ENCODE measurements at regions not wholly inside any gene's neighbourhood (a gene's known extent, or its start where the extent isn't known, plus 50 kb on each side); places are given as distances from the start of the nearest gene placed in this dataset.

GRCh38 chr5:74332006-74332405 is 308.5 kb downstream of the ENC1 start:
- no peaks in the 10 kb centered on the region for H3K4me1 ChIP-seq (ENCODE audit: control insufficient read depth, insufficient read depth, low read length)
- H3K36me3 ChIP-seq (ENCODE audit: control insufficient read depth, insufficient read depth, low read length), result no peaks in the 10 kb centered on the region
- no peak overlapping the region for H3K9ac ChIP-seq (ENCODE audit: low read length)
- no peaks in the 10 kb centered on the region for H3K27me3 ChIP-seq (ENCODE audit: control insufficient read depth, insufficient read depth, low read length)
- H3K27ac ChIP-seq (ENCODE audit: low read depth, low read length), result no peak overlapping the region
- H3K4me3 ChIP-seq (ENCODE audit: low read length), result no peak overlapping the region

DNA sequence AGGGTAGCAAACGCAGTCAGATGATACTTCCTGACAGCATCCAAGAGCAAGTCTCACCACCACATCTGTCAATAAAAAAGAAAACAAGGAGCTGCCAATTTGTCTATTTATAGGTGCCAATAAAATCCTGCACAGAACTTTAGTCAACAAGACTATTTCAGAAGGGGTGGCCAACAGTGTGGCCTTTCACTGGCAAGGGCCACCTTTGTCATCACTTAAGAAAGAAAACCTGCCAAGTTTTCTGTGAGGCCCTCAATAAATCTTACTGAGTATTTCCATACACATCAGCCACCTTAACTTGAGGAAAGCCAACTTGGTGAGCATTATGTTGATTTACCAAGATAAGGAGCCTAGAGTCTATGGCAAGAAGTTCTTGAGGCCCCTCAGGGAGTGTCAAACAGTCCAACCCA is 312.3 kb downstream of the ENC1 start:
- H3K36me3 ChIP-seq (ENCODE audit: control insufficient read depth, insufficient read depth, low read length), result no peaks in the 10 kb centered on the region
- H3K4me1 ChIP-seq (ENCODE audit: control insufficient read depth, insufficient read depth, low read length), result no peaks in the 10 kb centered on the region
- no peak overlapping the region for H3K27ac ChIP-seq (ENCODE audit: low read depth, low read length)
- no peaks in the 10 kb centered on the region for H3K27me3 ChIP-seq (ENCODE audit: control insufficient read depth, insufficient read depth, low read length)
- H3K4me3 ChIP-seq (ENCODE audit: low read length), result no peak overlapping the region
- no peak overlapping the region for H3K9ac ChIP-seq (ENCODE audit: low read length)

DNA sequence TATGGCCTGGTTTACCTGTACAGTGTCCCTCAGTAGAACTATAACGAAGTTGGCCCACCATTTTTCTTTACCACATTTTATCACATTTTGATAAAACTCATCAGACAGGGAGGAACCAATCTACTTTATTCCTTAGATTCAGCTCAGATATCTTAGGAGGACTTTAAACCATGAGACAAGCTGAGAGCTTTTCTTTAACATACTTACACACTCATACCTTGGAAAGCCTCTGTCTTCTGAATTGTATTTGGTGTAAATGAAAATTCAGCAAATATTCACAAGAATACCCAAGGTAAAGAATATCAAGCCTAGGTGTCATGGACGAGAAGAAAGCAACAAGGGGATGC is 313.2 kb downstream of the ENC1 start:
- Histone ChIP-seq H3K9ac (ENCODE audit: low read length) (no peak overlapping the region), H3K4me3 (ENCODE audit: low read length) (no peak overlapping the region), H3K4me1 (ENCODE audit: control insufficient read depth, insufficient read depth, low read length) (no peaks in the 10 kb centered on the region), H3K27me3 (ENCODE audit: control insufficient read depth, insufficient read depth, low read length) (no peaks in the 10 kb centered on the region), H3K36me3 (ENCODE audit: control insufficient read depth, insufficient read depth, low read length) (no peaks in the 10 kb centered on the region), H3K27ac (ENCODE audit: low read depth, low read length) (no peak overlapping the region)

DNA sequence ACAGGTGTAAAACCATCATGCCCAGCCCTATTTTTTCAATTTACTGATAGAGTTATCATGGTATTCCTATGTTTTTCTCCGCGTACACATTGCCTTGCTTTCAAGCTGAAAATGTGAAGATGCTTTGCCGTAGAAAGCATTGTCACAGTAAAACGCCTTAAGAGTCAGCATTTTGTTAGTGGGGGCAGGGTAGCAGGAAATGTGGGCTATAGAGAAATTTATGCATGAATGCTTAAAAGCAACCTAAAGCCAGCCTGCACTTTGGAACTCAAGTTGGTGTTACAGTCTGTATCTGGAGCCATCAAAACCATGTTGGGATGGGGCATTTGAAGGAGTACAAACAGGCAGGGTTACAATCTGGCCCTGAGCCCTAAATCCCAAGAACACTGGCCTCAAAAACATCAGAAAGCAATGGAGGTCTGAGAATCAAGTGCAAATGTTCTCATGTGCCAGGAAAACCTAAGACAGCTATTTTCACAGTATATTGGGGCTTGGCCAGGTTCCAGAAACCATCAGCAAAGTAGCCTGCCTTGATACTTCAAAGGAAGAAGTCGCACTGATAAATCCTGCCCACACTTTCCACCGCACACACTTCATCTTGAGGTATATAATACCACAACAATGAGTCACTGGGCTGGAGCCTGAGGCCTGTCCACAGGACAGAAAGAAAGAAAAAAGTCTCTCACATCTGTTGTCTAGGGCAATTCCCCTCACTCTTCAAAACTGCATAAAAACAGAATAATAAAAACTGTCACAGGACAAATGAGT is 313.8 kb downstream of the ENC1 start:
- H3K9ac ChIP-seq (ENCODE audit: low read length), result no peak overlapping the region

DNA sequence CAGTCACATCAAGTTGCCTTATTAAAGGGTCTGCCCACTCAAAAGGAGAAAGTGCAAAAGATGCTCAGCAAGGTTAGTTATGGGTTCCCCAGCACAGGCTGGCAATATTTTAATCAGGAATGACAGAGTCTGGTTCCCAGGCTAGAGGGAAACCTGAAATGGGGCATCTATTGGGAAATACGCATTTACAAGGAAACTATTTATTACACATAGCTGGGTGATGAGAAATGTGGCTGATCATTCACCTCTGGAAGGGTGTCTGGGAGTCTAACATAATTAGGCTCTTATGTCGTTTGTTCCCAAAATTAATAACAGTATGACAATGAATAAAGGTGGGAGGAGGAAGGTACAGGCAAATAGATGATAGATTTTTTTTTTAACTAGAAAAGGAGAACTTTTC is 314.7 kb downstream of the ENC1 start:
- no peak overlapping the region for H3K27ac ChIP-seq (ENCODE audit: low read depth, low read length)
- H3K4me3 ChIP-seq (ENCODE audit: low read length), result no peak overlapping the region
- H3K9ac ChIP-seq (ENCODE audit: low read length), result no peak overlapping the region
- H3K36me3 ChIP-seq (ENCODE audit: control insufficient read depth, insufficient read depth, low read length), result no peaks in the 10 kb centered on the region
- H3K4me1 ChIP-seq (ENCODE audit: control insufficient read depth, insufficient read depth, low read length), result no peaks in the 10 kb centered on the region
- H3K27me3 ChIP-seq (ENCODE audit: control insufficient read depth, insufficient read depth, low read length), result no peaks in the 10 kb centered on the region

More for the DNA sequence above, 313.8 kb downstream of the ENC1 start:
- H3K4me3 ChIP-seq (ENCODE audit: low read length), result no peak overlapping the region
- no peaks in the 10 kb centered on the region for H3K27me3 ChIP-seq (ENCODE audit: control insufficient read depth, insufficient read depth, low read length)
- H3K4me1 ChIP-seq (ENCODE audit: control insufficient read depth, insufficient read depth, low read length), result no peaks in the 10 kb centered on the region
- H3K36me3 ChIP-seq (ENCODE audit: control insufficient read depth, insufficient read depth, low read length), result no peaks in the 10 kb centered on the region
- no peak overlapping the region for H3K27ac ChIP-seq (ENCODE audit: low read depth, low read length)

DNA sequence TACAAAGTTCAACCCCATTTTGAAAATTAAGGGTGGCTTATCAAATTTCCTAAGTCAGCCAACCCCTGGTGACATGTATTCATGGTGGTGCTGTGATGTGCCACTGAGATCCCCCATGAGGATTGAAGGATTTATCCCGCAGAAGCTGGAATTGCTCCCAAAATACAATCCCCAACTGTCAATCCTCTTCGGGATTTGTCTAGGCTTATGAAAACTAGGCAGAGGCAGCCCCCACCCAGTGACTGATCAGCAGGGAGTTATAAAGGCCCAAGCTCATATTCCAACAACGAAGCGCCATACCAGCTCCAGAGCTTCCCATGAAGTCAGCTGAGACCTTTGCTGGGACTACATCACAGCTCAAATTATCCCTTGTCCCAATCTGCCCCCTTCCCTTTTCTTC is 316.0 kb downstream of the ENC1 start:
- H3K9ac ChIP-seq (ENCODE audit: low read length), result no peak overlapping the region
- no peak overlapping the region for H3K4me3 ChIP-seq (ENCODE audit: low read length)
- no peaks in the 10 kb centered on the region for H3K36me3 ChIP-seq (ENCODE audit: control insufficient read depth, insufficient read depth, low read length)
- no peaks in the 10 kb centered on the region for H3K27me3 ChIP-seq (ENCODE audit: control insufficient read depth, insufficient read depth, low read length)
- H3K4me1 ChIP-seq (ENCODE audit: control insufficient read depth, insufficient read depth, low read length), result no peaks in the 10 kb centered on the region
- H3K27ac ChIP-seq (ENCODE audit: low read depth, low read length), result no peak overlapping the region

DNA sequence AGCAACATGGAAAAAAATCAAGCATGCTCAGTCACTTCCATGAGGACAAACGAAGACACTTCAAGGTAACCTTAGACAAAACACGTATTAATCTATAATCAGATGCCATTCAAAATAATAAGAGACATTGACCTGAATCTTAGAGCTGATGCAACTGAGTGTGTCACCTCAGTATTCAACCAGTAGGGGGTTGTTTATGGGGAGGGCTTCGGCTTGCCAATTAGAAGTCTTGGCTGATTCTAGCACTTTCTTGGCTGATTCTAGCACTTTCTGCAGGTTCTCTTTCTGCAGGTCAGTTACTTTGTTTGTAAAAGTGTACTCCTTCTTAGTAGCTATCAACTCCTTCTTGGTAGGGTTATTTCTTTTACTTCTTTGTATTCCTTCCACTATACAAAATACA is 317.6 kb downstream of the ENC1 start:
- H3K27ac ChIP-seq (ENCODE audit: low read depth, low read length), result no peak overlapping the region
- no peaks in the 10 kb centered on the region for H3K27me3 ChIP-seq (ENCODE audit: control insufficient read depth, insufficient read depth, low read length)
- H3K4me3 ChIP-seq (ENCODE audit: low read length), result no peak overlapping the region
- no peaks in the 10 kb centered on the region for H3K4me1 ChIP-seq (ENCODE audit: control insufficient read depth, insufficient read depth, low read length)
- no peaks in the 10 kb centered on the region for H3K36me3 ChIP-seq (ENCODE audit: control insufficient read depth, insufficient read depth, low read length)
- H3K9ac ChIP-seq (ENCODE audit: low read length), result no peak overlapping the region

GRCh38 chr5:74322191-74322590 is 318.3 kb downstream of the ENC1 start:
- no peaks in the 10 kb centered on the region for H3K27me3 ChIP-seq (ENCODE audit: control insufficient read depth, insufficient read depth, low read length)
- no peak overlapping the region for H3K4me3 ChIP-seq (ENCODE audit: low read length)
- no peak overlapping the region for H3K9ac ChIP-seq (ENCODE audit: low read length)

GRCh38 chr5:74321326-74321725 is 319.2 kb downstream of the ENC1 start:
- Histone ChIP-seq H3K9ac (ENCODE audit: low read length) (no peak overlapping the region), H3K27ac (ENCODE audit: low read depth, low read length) (no peak overlapping the region), H3K4me3 (ENCODE audit: low read length) (no peak overlapping the region), H3K27me3 (ENCODE audit: control insufficient read depth, insufficient read depth, low read length) (no peaks in the 10 kb centered on the region), H3K36me3 (ENCODE audit: control insufficient read depth, insufficient read depth, low read length) (no peaks in the 10 kb centered on the region), H3K4me1 (ENCODE audit: control insufficient read depth, insufficient read depth, low read length) (no peaks in the 10 kb centered on the region)

More at GRCh38 chr5:74322191-74322590, 318.3 kb downstream of the ENC1 start:
- Histone ChIP-seq H3K27ac (ENCODE audit: low read depth, low read length) (no peak overlapping the region), H3K36me3 (ENCODE audit: control insufficient read depth, insufficient read depth, low read length) (no peaks in the 10 kb centered on the region), H3K4me1 (ENCODE audit: control insufficient read depth, insufficient read depth, low read length) (no peaks in the 10 kb centered on the region)

GRCh38 chr5:74320526-74320925 is 320.0 kb downstream of the ENC1 start:
- H3K27me3 ChIP-seq (ENCODE audit: control insufficient read depth, insufficient read depth, low read length), result no peaks in the 10 kb centered on the region
- H3K36me3 ChIP-seq (ENCODE audit: control insufficient read depth, insufficient read depth, low read length), result no peaks in the 10 kb centered on the region

GRCh38 chr5:74319076-74319475 is 321.5 kb downstream of the ENC1 start:
- Histone ChIP-seq H3K9ac (ENCODE audit: low read length) (no peak overlapping the region), H3K27me3 (ENCODE audit: control insufficient read depth, insufficient read depth, low read length) (no peaks in the 10 kb centered on the region), H3K36me3 (ENCODE audit: control insufficient read depth, insufficient read depth, low read length) (no peaks in the 10 kb centered on the region), H3K4me1 (ENCODE audit: control insufficient read depth, insufficient read depth, low read length) (no peaks in the 10 kb centered on the region), H3K27ac (ENCODE audit: low read depth, low read length) (no peak overlapping the region), H3K4me3 (ENCODE audit: low read length) (no peak overlapping the region)

More at GRCh38 chr5:74320526-74320925, 320.0 kb downstream of the ENC1 start:
- no peak overlapping the region for H3K27ac ChIP-seq (ENCODE audit: low read depth, low read length)
- H3K4me1 ChIP-seq (ENCODE audit: control insufficient read depth, insufficient read depth, low read length), result no peaks in the 10 kb centered on the region
- H3K4me3 ChIP-seq (ENCODE audit: low read length), result no peak overlapping the region
- no peak overlapping the region for H3K9ac ChIP-seq (ENCODE audit: low read length)

- Histone ChIP-seq H3K4me3 (ENCODE audit: low read length) (no peak overlapping the region), H3K36me3 (ENCODE audit: control insufficient read depth, insufficient read depth, low read length) (no peaks in the 10 kb centered on the region), H3K9ac (ENCODE audit: low read length) (no peak overlapping the region), H3K27me3 (ENCODE audit: control insufficient read depth, insufficient read depth, low read length) (no peaks in the 10 kb centered on the region), H3K27ac (ENCODE audit: low read depth, low read length) (no peak overlapping the region), H3K4me1 (ENCODE audit: control insufficient read depth, insufficient read depth, low read length) (no peaks in the 10 kb centered on the region)
Measured at GRCh38 chr5:74316064-74316603, 324.4 kb downstream of the ENC1 start.

DNA sequence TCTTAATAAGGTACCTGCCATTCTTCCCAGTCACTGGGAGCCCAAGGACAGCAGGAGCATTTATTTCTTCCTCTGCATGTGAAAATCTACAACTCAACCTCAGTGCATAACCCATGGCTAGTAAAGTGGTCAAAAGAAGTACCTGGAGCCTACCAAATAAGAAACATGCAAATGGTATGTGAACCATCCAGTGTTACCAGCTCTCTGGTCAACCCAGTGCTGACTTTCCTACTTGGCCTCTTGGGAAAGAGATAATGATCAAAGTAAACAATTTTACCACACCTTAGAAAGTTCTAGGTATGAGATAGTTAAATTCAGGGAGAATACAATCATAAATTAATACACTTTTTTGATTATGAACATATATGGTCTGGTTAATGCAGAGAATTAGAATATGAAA is 325.6 kb downstream of the ENC1 start:
- Histone ChIP-seq H3K4me3 (ENCODE audit: low read length) (no peak overlapping the region), H3K9ac (ENCODE audit: low read length) (no peak overlapping the region), H3K27ac (ENCODE audit: low read depth, low read length) (no peak overlapping the region), H3K36me3 (ENCODE audit: control insufficient read depth, insufficient read depth, low read length) (no peaks in the 10 kb centered on the region), H3K27me3 (ENCODE audit: control insufficient read depth, insufficient read depth, low read length) (no peaks in the 10 kb centered on the region), H3K4me1 (ENCODE audit: control insufficient read depth, insufficient read depth, low read length) (no peaks in the 10 kb centered on the region)

Data from rectal smooth muscle tissue (tissue), 1 donor.